ENCODE measurements at regions not wholly inside any gene's neighbourhood (a gene's known extent, or its start where the extent isn't known, plus 50 kb on each side); places are given as distances from the start of the nearest gene placed in this dataset.
"Not testable (repeated sequence)": the region's sequence is repeated elsewhere in the genome, so short reads cannot be mapped to it uniquely, and the experiment has no call there.

GRCh38 chr10:94129393-94130130 lies 135.8 kb downstream of the PLCE1 start:
- DNase-seq, result no peak

- no peak for DNase-seq
Measured at GRCh38 chr10:94131885-94132284, 138.2 kb downstream of the PLCE1 start.

GRCh38 chr10:94133239-94133638 lies 139.5 kb downstream of the PLCE1 start:
- DNase-seq, result peak; percentile 56

- DNase-seq, result no peak
Measured at GRCh38 chr10:94137747-94138146, 144.0 kb downstream of the PLCE1 start.

- no peak for DNase-seq
Measured at GRCh38 chr10:94138391-94138790, 144.7 kb downstream of the PLCE1 start.

GRCh38 chr10:94143261-94143660 lies 149.5 kb downstream of the PLCE1 start:
- no peak for DNase-seq

- no peak for DNase-seq
Measured at GRCh38 chr10:94146313-94146712, 152.6 kb downstream of the PLCE1 start.

- no peak for DNase-seq
Measured at GRCh38 chr10:94146746-94147145, 153.0 kb downstream of the PLCE1 start.

- no peak for DNase-seq
Measured at GRCh38 chr10:94149702-94150101, 156.0 kb downstream of the PLCE1 start.

- no peak for DNase-seq
Measured at GRCh38 chr10:94150541-94151184, 156.9 kb downstream of the PLCE1 start.

- no peak for DNase-seq
Measured at GRCh38 chr10:94155722-94156271, 162.1 kb downstream of the PLCE1 start.

- DNase-seq, result no peak
Measured at GRCh38 chr10:94156453-94156852, 162.7 kb downstream of the PLCE1 start.

- DNase-seq, result not testable (repeated sequence)
Measured at GRCh38 chr10:94165158-94165611, 171.5 kb downstream of the PLCE1 start.

- DNase-seq, result no peak
Measured at GRCh38 chr10:94172332-94172731, 178.6 kb downstream of the PLCE1 start.

- no peak for DNase-seq
Measured at GRCh38 chr10:94173594-94173993, 179.9 kb downstream of the PLCE1 start.

- no peak for DNase-seq
Measured at GRCh38 chr10:94174838-94175237, 181.1 kb downstream of the PLCE1 start.

- no peak for DNase-seq
Measured at GRCh38 chr10:94178475-94179253, 184.1 kb downstream of the NOC3L start.

GRCh38 chr10:94180576-94180975 lies 182.2 kb downstream of the NOC3L start:
- DNase-seq, result no peak

GRCh38 chr10:94183666-94184264 lies 179.0 kb downstream of the NOC3L start:
- no peak for DNase-seq

GRCh38 chr10:94186722-94187121 lies 176.0 kb downstream of the NOC3L start:
- no peak for DNase-seq

GRCh38 chr10:94192333-94192732 lies 170.4 kb downstream of the NOC3L start:
- DNase-seq, result no peak

GRCh38 chr10:94192974-94193373 lies 169.8 kb downstream of the NOC3L start:
- no peak for DNase-seq

- DNase-seq, result no peak
Measured at GRCh38 chr10:94193466-94193924, 169.2 kb downstream of the NOC3L start.

Measured in femur (tissue), 1 donor.